ENCODE measurements at regions not wholly inside any gene's neighbourhood (a gene's known extent, or its start where the extent isn't known, plus 50 kb on each side); places are given as distances from the start of the nearest gene placed in this dataset.

DNA sequence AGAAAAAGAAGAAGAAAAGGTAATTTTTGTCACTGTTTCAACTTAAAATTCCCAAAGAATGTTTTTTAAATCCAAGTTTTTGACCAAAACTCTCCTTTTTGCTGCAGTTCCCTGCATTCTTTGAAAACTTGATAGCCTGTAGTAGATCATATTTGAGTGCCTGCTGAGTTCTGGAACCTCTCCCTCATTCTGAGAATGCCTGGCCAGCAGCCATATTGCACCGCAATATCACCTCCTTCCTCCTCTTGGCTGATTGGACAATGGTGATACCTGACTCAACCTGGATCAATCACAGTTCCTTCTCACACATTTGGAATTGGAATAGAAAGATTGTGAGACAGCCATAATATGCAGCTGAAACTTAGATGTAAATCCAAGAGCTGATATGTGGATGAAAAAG is 97.6 kb upstream of the GAP43 start:
- H3K36me3 ChIP-seq (ENCODE audit: control insufficient read depth in 1 of 2, insufficient read depth in 2 of 2, low read length in 1 of 2) = no peaks in the 10 kb centered on the region
- H3K27me3 ChIP-seq (ENCODE audit: control insufficient read depth in 1 of 2, insufficient read depth in 2 of 2, low read length in 1 of 2) = no peaks in the 10 kb centered on the region
- WGBS, 2 donors = 20 to 21% methylated on average over 1 of the region's 1 CpG
- ATAC-seq (ENCODE audit: low FRiP score) (no peak), DNase-seq (no peak)
- H3K27ac ChIP-seq (ENCODE audit: low read depth in 1 of 2, low read length in 2 of 2) = no peak overlapping the region
- no peaks in the 10 kb centered on the region for H3K9me3 ChIP-seq (ENCODE audit: control insufficient read depth, low read length)
- no peak overlapping the region for H3K4me3 ChIP-seq (ENCODE audit: low read length in 2 of 2)
- intact Hi-C loops (cut with DNase I) = no loop called here
- H3K4me1 ChIP-seq (ENCODE audit: control insufficient read depth in 1 of 2, insufficient read depth in 2 of 2, low read length in 2 of 2) = no peaks in the 10 kb centered on the region

DNA sequence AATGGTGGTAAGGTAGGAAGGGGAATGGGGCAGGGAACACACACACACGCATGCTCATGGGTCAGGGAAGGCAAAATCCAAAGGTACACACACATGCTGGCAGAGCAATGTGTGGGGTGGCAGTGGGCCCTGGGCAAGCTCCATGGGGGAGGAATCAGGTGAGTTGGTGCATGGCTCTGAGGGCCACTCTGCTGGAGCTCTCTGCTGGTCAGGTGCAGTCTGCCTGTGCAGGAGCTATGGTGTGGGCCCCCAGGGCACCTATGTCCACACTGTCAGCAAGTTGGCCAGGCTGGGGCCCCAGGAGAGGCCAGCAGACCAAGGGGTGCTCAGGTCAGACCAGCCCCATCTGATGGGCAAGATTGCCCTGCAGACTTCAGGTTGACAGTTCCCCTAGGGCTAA is 90.1 kb upstream of the GAP43 start:
- Histone ChIP-seq H3K4me3 (ENCODE audit: low read length in 2 of 2) (no peak overlapping the region), H3K36me3 (ENCODE audit: control insufficient read depth in 1 of 2, insufficient read depth in 2 of 2, low read length in 1 of 2) (no peaks in the 10 kb centered on the region), H3K27me3 (ENCODE audit: control insufficient read depth in 1 of 2, insufficient read depth in 2 of 2, low read length in 1 of 2) (no peaks in the 10 kb centered on the region), H3K9me3 (ENCODE audit: control insufficient read depth, low read length) (no peaks in the 10 kb centered on the region), H3K27ac (ENCODE audit: low read depth in 1 of 2, low read length in 2 of 2) (no peak overlapping the region), H3K4me1 (ENCODE audit: control insufficient read depth in 1 of 2, insufficient read depth in 2 of 2, low read length in 2 of 2) (no peaks in the 10 kb centered on the region)
- DNase-seq (peak in 1 of 2 donors; percentile 63), ATAC-seq (ENCODE audit: low FRiP score) (no peak)
- 96 to 100% methylated on average over 1 of the region's 1 CpG for WGBS, 2 donors
- intact Hi-C loops (cut with DNase I) = no loop called here

DNA sequence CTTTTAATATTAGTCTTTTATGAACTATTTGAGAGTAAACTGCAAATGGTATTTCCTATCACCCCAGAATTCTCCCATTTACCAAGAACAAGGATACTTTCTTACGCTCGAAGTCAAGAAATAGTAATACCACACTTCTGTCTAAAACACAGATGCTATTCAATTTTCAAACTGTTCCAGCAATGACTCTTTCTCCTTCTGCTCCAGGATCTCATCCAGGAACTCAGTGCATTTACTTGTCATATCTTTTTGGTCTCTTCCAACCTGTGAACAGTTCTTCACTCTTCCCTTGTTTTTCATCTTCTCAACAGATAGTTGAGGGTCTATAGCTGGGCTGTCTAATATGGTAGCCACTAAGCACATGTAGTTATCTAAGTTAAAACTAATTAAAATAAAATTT is 87.1 kb upstream of the GAP43 start:
- H3K27ac ChIP-seq (ENCODE audit: low read depth in 1 of 2, low read length in 2 of 2) = no peak overlapping the region
- H3K36me3 ChIP-seq (ENCODE audit: control insufficient read depth in 1 of 2, insufficient read depth in 2 of 2, low read length in 1 of 2) = no peaks in the 10 kb centered on the region
- no peaks in the 10 kb centered on the region for H3K27me3 ChIP-seq (ENCODE audit: control insufficient read depth in 1 of 2, insufficient read depth in 2 of 2, low read length in 1 of 2)
- DNase-seq (no peak), ATAC-seq (ENCODE audit: low FRiP score) (no peak)
- H3K4me3 ChIP-seq (ENCODE audit: low read length in 2 of 2) = no peak overlapping the region
- intact Hi-C loops (cut with DNase I) = no loop called here
- H3K4me1 ChIP-seq (ENCODE audit: control insufficient read depth in 1 of 2, insufficient read depth in 2 of 2, low read length in 2 of 2) = no peaks in the 10 kb centered on the region
- no peaks in the 10 kb centered on the region for H3K9me3 ChIP-seq (ENCODE audit: control insufficient read depth, low read length)
- 98 to 99% methylated on average over 2 of the region's 2 CpGs for WGBS, 2 donors

DNA sequence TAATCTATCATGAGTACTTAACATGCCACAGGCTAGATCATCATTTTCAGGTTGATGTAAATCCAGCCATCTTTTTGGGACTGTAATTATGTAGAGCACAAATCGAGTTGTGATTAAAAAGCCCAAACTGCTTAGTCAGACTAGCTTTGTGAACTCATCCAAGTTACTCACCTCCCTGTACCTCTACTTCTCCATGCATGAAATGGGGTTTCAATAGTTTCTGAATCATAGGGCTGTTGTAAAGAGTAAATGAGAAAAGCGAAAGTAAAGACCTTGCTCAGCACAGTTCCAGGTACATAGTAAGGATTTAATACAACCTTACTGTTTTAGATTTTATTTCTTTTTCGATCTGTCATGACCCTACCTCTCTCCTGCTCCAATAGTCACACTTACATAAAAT is 85.6 kb upstream of the GAP43 start:
- 91 to 92% methylated on average over 3 of the region's 3 CpGs for WGBS, 2 donors
- ATAC-seq (ENCODE audit: low FRiP score) = no peak

DNA sequence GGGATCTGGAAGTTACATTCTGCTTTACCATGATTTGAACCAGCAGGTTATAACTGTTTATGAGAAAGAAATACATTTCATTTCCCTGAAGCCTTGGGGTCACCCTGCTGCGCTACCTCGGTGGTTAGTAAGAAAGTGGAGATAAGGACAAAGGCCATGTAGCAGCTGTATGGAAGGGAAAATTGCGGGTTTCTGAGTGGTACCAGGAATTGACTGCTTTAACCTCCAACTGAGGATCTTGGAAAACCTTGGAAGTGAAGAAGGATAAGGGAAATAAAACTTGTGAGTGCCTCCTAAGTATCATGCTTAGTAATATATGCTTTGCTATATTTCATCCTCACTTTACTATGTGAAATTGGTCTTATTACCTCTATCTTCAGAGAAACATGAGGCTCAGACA is 76.1 kb upstream of the GAP43 start:
- no peak overlapping the region for H3K27ac ChIP-seq (ENCODE audit: low read depth in 1 of 2, low read length in 2 of 2)
- DNase-seq (no peak), ATAC-seq (ENCODE audit: low FRiP score) (no peak)
- intact Hi-C loops (cut with DNase I) = loop anchor here in 1 of 2 donors (10.0 kb wide), 1 partner anchor 138 kb away; no protein-coding TSS in a partner anchor
- H3K9me3 ChIP-seq (ENCODE audit: control insufficient read depth, low read length) = no peaks in the 10 kb centered on the region
- no peak overlapping the region for H3K4me3 ChIP-seq (ENCODE audit: low read length in 2 of 2)
- no peaks in the 10 kb centered on the region for H3K27me3 ChIP-seq (ENCODE audit: control insufficient read depth in 1 of 2, insufficient read depth in 2 of 2, low read length in 1 of 2)
- 96% methylated on average over 3 of the region's 3 CpGs for WGBS, 2 donors
- no peaks in the 10 kb centered on the region for H3K36me3 ChIP-seq (ENCODE audit: control insufficient read depth in 1 of 2, insufficient read depth in 2 of 2, low read length in 1 of 2)
- H3K4me1 ChIP-seq (ENCODE audit: control insufficient read depth in 1 of 2, insufficient read depth in 2 of 2, low read length in 2 of 2) = no peaks in the 10 kb centered on the region

More for the DNA sequence above, 85.6 kb upstream of the GAP43 start:
- no peaks in the 10 kb centered on the region for H3K27me3 ChIP-seq (ENCODE audit: control insufficient read depth in 1 of 2, insufficient read depth in 2 of 2, low read length in 1 of 2)
- H3K27ac ChIP-seq (ENCODE audit: low read depth in 1 of 2, low read length in 2 of 2) = no peak overlapping the region
- intact Hi-C loops (cut with DNase I) = no loop called here
- no peaks in the 10 kb centered on the region for H3K36me3 ChIP-seq (ENCODE audit: control insufficient read depth in 1 of 2, insufficient read depth in 2 of 2, low read length in 1 of 2)
- H3K9me3 ChIP-seq (ENCODE audit: control insufficient read depth, low read length) = no peaks in the 10 kb centered on the region
- no peak for DNase-seq
- no peaks in the 10 kb centered on the region for H3K4me1 ChIP-seq (ENCODE audit: control insufficient read depth in 1 of 2, insufficient read depth in 2 of 2, low read length in 2 of 2)
- H3K4me3 ChIP-seq (ENCODE audit: low read length in 2 of 2) = no peak overlapping the region

DNA sequence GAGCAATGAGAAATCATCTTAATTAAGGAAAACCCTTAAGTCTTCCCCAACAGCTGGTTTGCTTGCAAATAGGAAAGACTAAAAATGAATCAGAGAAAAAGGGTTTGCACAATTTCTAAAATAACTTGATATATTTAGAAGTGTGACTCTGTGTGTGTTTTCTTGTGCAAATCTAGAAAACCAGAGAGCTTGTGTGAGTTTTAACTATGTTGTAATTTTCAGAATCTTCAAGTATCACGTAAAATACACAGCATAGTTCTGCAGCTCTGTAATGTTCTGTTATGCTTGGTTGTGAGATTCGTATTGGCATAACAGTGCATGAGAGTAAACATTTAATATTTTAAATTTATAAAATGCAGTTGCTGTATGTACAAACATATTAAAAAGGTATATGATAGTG is 74.7 kb upstream of the GAP43 start:
- 5 to 11% methylated on average over 2 of the region's 2 CpGs for WGBS, 2 donors
- no peak for ATAC-seq (ENCODE audit: low FRiP score)
- DNase-seq = no peak
- no peaks in the 10 kb centered on the region for H3K27me3 ChIP-seq (ENCODE audit: control insufficient read depth in 1 of 2, insufficient read depth in 2 of 2, low read length in 1 of 2)
- no peaks in the 10 kb centered on the region for H3K36me3 ChIP-seq (ENCODE audit: control insufficient read depth in 1 of 2, insufficient read depth in 2 of 2, low read length in 1 of 2)
- no peak overlapping the region for H3K27ac ChIP-seq (ENCODE audit: low read depth in 1 of 2, low read length in 2 of 2)
- H3K4me1 ChIP-seq (ENCODE audit: control insufficient read depth in 1 of 2, insufficient read depth in 2 of 2, low read length in 2 of 2) = no peaks in the 10 kb centered on the region
- intact Hi-C loops (cut with DNase I) = loop anchor here in 1 of 2 donors (10.0 kb wide), 1 partner anchor 136 kb away; no protein-coding TSS in a partner anchor
- H3K4me3 ChIP-seq (ENCODE audit: low read length in 2 of 2) = no peak overlapping the region
- no peaks in the 10 kb centered on the region for H3K9me3 ChIP-seq (ENCODE audit: control insufficient read depth, low read length)

DNA sequence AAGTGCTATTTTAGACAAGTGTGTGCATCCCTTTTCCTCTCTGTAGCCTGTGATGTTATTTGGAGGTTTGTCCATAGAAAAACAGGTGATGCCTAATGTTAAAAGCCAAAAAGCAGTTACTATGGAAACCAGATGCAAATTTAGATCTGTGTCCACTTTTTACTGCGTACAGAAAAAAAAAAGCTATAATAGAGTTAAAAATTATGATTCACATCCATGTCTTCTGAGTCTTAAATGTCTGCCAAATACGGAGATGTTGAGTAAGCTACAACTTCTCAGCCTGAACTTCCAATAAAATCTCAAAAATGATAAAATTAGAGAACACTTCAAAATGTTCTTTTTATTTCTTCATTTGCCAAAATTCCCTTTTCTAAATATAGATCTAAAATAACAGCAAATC is 74.2 kb upstream of the GAP43 start:
- H3K9me3 ChIP-seq (ENCODE audit: control insufficient read depth, low read length) = no peaks in the 10 kb centered on the region
- no peaks in the 10 kb centered on the region for H3K4me1 ChIP-seq (ENCODE audit: control insufficient read depth in 1 of 2, insufficient read depth in 2 of 2, low read length in 2 of 2)
- WGBS, 2 donors = 2 to 9% methylated on average over 2 of the region's 2 CpGs
- ATAC-seq (ENCODE audit: low FRiP score) = no peak
- no peak for DNase-seq
- no peaks in the 10 kb centered on the region for H3K27me3 ChIP-seq (ENCODE audit: control insufficient read depth in 1 of 2, insufficient read depth in 2 of 2, low read length in 1 of 2)
- no peaks in the 10 kb centered on the region for H3K36me3 ChIP-seq (ENCODE audit: control insufficient read depth in 1 of 2, insufficient read depth in 2 of 2, low read length in 1 of 2)
- H3K27ac ChIP-seq (ENCODE audit: low read depth in 1 of 2, low read length in 2 of 2) = no peak overlapping the region
- intact Hi-C loops (cut with DNase I) = loop anchor here in 1 of 2 donors (10.0 kb wide), 1 partner anchor 136 kb away; no protein-coding TSS in a partner anchor
- no peak overlapping the region for H3K4me3 ChIP-seq (ENCODE audit: low read length in 2 of 2)

DNA sequence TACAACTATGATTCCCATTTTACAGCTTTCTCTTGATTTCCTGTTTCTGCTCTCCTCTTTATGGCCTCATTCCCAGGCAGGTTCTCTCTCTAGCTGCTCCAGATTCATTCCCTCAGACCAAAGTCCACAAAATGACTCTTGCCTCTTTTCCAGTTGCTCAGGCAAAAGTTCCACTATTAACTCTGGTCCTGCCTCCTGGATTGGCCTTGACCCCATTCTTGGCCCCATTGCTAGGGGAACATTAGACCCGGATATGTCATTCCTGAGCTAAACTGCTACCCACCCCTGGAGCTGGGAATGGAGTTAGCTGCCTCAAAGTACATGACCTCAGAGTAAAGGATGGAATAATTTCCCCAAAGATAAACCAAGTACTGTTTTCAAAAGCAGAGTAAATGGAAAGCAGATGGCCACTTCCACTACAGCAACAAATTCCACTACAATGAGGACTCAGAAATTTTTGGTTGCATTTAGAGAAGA is 73.0 kb upstream of the GAP43 start:
- DNase-seq = peak in 1 of 2 donors; percentile 70
- intact Hi-C loops (cut with DNase I) = no loop called here

DNA sequence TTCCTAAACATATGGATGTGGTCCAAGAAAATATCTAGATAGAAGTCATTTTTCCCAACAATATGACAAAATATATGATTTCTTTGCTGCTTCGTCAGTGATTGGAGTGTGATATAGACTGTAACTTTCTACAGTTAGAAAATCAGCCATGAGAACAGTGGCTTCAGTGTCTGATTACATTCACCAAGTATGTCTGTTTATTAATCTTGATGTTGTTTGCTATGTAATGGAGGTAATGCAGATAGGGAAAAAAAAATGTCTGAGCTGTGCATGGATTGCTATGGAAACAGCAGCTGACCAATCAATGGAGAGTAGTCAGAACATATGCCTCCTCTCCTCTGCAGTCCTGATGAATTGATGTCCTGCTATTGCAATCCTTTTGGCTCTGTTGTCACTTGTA is 72.3 kb upstream of the GAP43 start:
- no peaks in the 10 kb centered on the region for H3K36me3 ChIP-seq (ENCODE audit: control insufficient read depth in 1 of 2, insufficient read depth in 2 of 2, low read length in 1 of 2)
- intact Hi-C loops (cut with DNase I) = no loop called here
- no peak for ATAC-seq (ENCODE audit: low FRiP score)
- H3K27me3 ChIP-seq (ENCODE audit: control insufficient read depth in 1 of 2, insufficient read depth in 2 of 2, low read length in 1 of 2) = no peaks in the 10 kb centered on the region
- no peaks in the 10 kb centered on the region for H3K9me3 ChIP-seq (ENCODE audit: control insufficient read depth, low read length)
- H3K27ac ChIP-seq (ENCODE audit: low read depth in 1 of 2, low read length in 2 of 2) = no peak overlapping the region
- 78 to 88% methylated on average over 1 of the region's 1 CpG for WGBS, 2 donors
- DNase-seq = no peak
- no peak overlapping the region for H3K4me3 ChIP-seq (ENCODE audit: low read length in 2 of 2)
- no peaks in the 10 kb centered on the region for H3K4me1 ChIP-seq (ENCODE audit: control insufficient read depth in 1 of 2, insufficient read depth in 2 of 2, low read length in 2 of 2)

More for the DNA sequence above, 73.0 kb upstream of the GAP43 start:
- ATAC-seq (ENCODE audit: low FRiP score) = peak; percentile 72
- no peaks in the 10 kb centered on the region for H3K36me3 ChIP-seq (ENCODE audit: control insufficient read depth in 1 of 2, insufficient read depth in 2 of 2, low read length in 1 of 2)
- H3K27me3 ChIP-seq (ENCODE audit: control insufficient read depth in 1 of 2, insufficient read depth in 2 of 2, low read length in 1 of 2) = no peaks in the 10 kb centered on the region
- H3K4me1 ChIP-seq (ENCODE audit: control insufficient read depth in 1 of 2, insufficient read depth in 2 of 2, low read length in 2 of 2) = no peaks in the 10 kb centered on the region
- 7 to 9% methylated on average over 1 of the region's 1 CpG for WGBS, 2 donors
- peak overlapping the region in 1 of 2 donors; percentile 18 for H3K27ac ChIP-seq (ENCODE audit: low read depth in 1 of 2, low read length in 2 of 2)
- no peaks in the 10 kb centered on the region for H3K9me3 ChIP-seq (ENCODE audit: control insufficient read depth, low read length)
- H3K4me3 ChIP-seq (ENCODE audit: low read length in 2 of 2) = no peak overlapping the region

Measured in aorta (tissue), 5 donors.